H1 (cell line): ENCODE measurements at regions not wholly inside any gene's neighbourhood (a gene's known extent, or its start where the extent isn't known, plus 50 kb on each side); places are given as distances from the start of the nearest gene placed in this dataset.

ENCODE experiments used
- CTCF ChIA-PET: fragments of 300-600 bp; sonication (Branson Sonifier 250); formaldehyde crosslinking; loops from one replicate; lab custom pipeline; 2021; ENCODE audit not compliant: partially characterized antibody; lab: Charles Lee
- POLR2A ChIA-PET: fragments of 300-600 bp; sonication (Branson Sonifier 250); formaldehyde crosslinking; loops from one replicate; lab custom pipeline; 2021; ENCODE audit warnings: inconsistent platforms; ENCODE audit not compliant: partially characterized antibody; lab: Charles Lee
- DNase-seq, 2 experiments: peaks; one replicate each; pipeline versions ENCODE4 v3.0.0 to v3.0.0-alpha.2; 2010 to 2022; ENCODE audit warnings: low spot score in 2 of 2, low read depth in 1 of 2, mixed read lengths in 1 of 2
- FAIRE-seq: peaks from 2 replicates; lab custom pipeline; 2011; peaks lifted over from hg19 to GRCh38; lab: Jason Lieb, UNC
- H2AFZ ChIP-seq: 2 replicates; pipeline ENCODE4 v1.8.1; 2012; ENCODE audit warnings: low read length, inconsistent platforms
- H2AK5ac ChIP-seq: 2 replicates; pipeline ENCODE4 v1.6.1; 2013; ENCODE audit warnings: low read depth, low read length
- H2BK120ac ChIP-seq: replicated peaks from 2 replicates; pipeline ENCODE3; 2013; ENCODE audit warnings: low read depth, low read length, inconsistent platforms
- H2BK12ac ChIP-seq: 2 replicates; pipeline ENCODE4 v1.6.1; 2013; ENCODE audit warnings: low read depth, low read length
- H2BK15ac ChIP-seq: 2 replicates; pipeline ENCODE4 v1.6.1; 2013; ENCODE audit warnings: low read length
- H2BK20ac ChIP-seq: 2 replicates; pipeline ENCODE4 v1.6.1; 2013; ENCODE audit warnings: low read length
- H2BK5ac ChIP-seq: 2 replicates; pipeline ENCODE4 v1.6.1; 2013; ENCODE audit warnings: low read depth, low read length
- H3K14ac ChIP-seq: 2 replicates; pipeline ENCODE4 v1.6.1; 2013; ENCODE audit warnings: inconsistent platforms; ENCODE audit not compliant: insufficient read length
- H3K18ac ChIP-seq: 2 replicates; pipeline ENCODE4 v1.6.1; 2013; ENCODE audit warnings: low read length; ENCODE audit errors: extremely low read depth
- H3K23ac ChIP-seq: 2 replicates; pipeline ENCODE4 v1.6.1; 2013; ENCODE audit warnings: inconsistent platforms; ENCODE audit not compliant: insufficient read length
- H3K23me2 ChIP-seq: 2 replicates; pipeline ENCODE4 v1.6.1; 2013; ENCODE audit warnings: low read depth, low read length
- H3K27ac ChIP-seq: 2 replicates; pipeline ENCODE4 v1.6.1; 2011; ENCODE audit warnings: low read depth, low read length, inconsistent platforms
- H3K27me3 ChIP-seq, 4 experiments: replicated peaks in 1 of 4; 1 replicate in 1 of 4; 2 replicates in 3 of 4; pipeline versions ENCODE4 v1.6.1 to v1.8.1; 2011 to 2013; ENCODE audit warnings: low read length in 3 of 4, mild to moderate bottlenecking in 3 of 4, inconsistent platforms in 2 of 4, mixed read lengths in 2 of 4, moderate library complexity in 1 of 4; ENCODE audit not compliant: control insufficient read depth in 3 of 4, insufficient read depth in 3 of 4; ENCODE audit errors: extremely low read depth in 1 of 4
- H3K36me3 ChIP-seq, 4 experiments: 2 replicates each; pipeline versions ENCODE4 v1.6.1 to v1.8.1; 2011 to 2013; ENCODE audit warnings: mild to moderate bottlenecking in 4 of 4, low read length in 3 of 4, moderate library complexity in 2 of 4, control low read depth in 1 of 4, inconsistent platforms in 1 of 4; ENCODE audit not compliant: insufficient read depth in 4 of 4, control insufficient read depth in 2 of 4
- H3K4ac ChIP-seq: replicated peaks from 2 replicates; pipeline ENCODE3; 2013; ENCODE audit warnings: low read length, low read depth, mixed read lengths, inconsistent platforms; ENCODE audit not compliant: insufficient read length
- H3K4me1 ChIP-seq, 4 experiments: replicated peaks in 1 of 4; 1 replicate in 1 of 4; 2 replicates in 3 of 4; pipeline versions ENCODE4 v1.6.1 to v1.8.1; 2011 to 2013; ENCODE audit warnings: low read length in 3 of 4, inconsistent platforms in 2 of 4, mixed read lengths in 1 of 4; ENCODE audit not compliant: insufficient read depth in 4 of 4, control insufficient read depth in 3 of 4
- H3K4me2 ChIP-seq, 2 experiments: 2 replicates each; pipeline versions ENCODE4 v1.6.1 to v1.8.1; 2011 to 2013; ENCODE audit warnings: low read depth in 2 of 2, low read length in 2 of 2, control low read depth in 1 of 2, inconsistent platforms in 1 of 2, mild to moderate bottlenecking in 1 of 2; ENCODE audit not compliant: insufficient read depth in 1 of 2
- H3K4me3 ChIP-seq, 4 experiments: fragments of 200-600, 300-600 bp in 1 of 4; sonication (generic), shearing (Covaris generic), sonication (Bioruptor Twin) in 1 of 4; 2 replicates each; pipeline versions ENCODE4 v1.5.1 to v1.8.1; 2011 to 2016; ENCODE audit warnings: low read length in 4 of 4, low read depth in 3 of 4, control low read depth in 2 of 4, inconsistent platforms in 2 of 4, mild to moderate bottlenecking in 2 of 4, mixed read lengths in 1 of 4, moderate library complexity in 1 of 4; ENCODE audit not compliant: insufficient read depth in 2 of 4; ENCODE audit errors: extremely low read depth in 1 of 4
- H3K56ac ChIP-seq: replicated peaks from 2 replicates; pipeline ENCODE3; 2013; ENCODE audit warnings: low read depth, mild to moderate bottlenecking, mixed read lengths, low read length, inconsistent platforms; ENCODE audit not compliant: insufficient read length
- H3K79me1 ChIP-seq: 2 replicates; pipeline ENCODE4 v1.6.1; 2013; ENCODE audit warnings: low read depth, low read length, control low read depth
- H3K79me2 ChIP-seq, 2 experiments: 2 replicates each; pipeline versions ENCODE4 v1.6.1 to v1.8.1; 2012 to 2013; ENCODE audit warnings: low read length in 2 of 2, mild to moderate bottlenecking in 2 of 2, inconsistent platforms in 1 of 2; ENCODE audit not compliant: insufficient read depth in 2 of 2, control insufficient read depth in 1 of 2
- H3K9ac ChIP-seq, 4 experiments: replicated peaks in 1 of 4; 1 replicate in 1 of 4; 2 replicates in 3 of 4; pipeline versions ENCODE4 v1.6.1 to v1.8.1; 2011 to 2013; ENCODE audit warnings: low read depth in 3 of 4, low read length in 3 of 4, control low read depth in 2 of 4, mild to moderate bottlenecking in 2 of 4, moderate library complexity in 2 of 4, inconsistent platforms in 1 of 4; ENCODE audit errors: extremely low read depth in 1 of 4
- H3K9me3 ChIP-seq, 2 experiments: 2 replicates each; pipeline versions ENCODE4 v1.6.1 to v1.8.1; 2012 to 2013; ENCODE audit warnings: mild to moderate bottlenecking in 2 of 2, moderate library complexity in 2 of 2, control low read depth in 1 of 2, inconsistent platforms in 1 of 2, low read depth in 1 of 2, low read length in 1 of 2, mixed read lengths in 1 of 2; ENCODE audit not compliant: insufficient read depth in 2 of 2
- H4K20me1 ChIP-seq, 2 experiments: replicated peaks in 1 of 2; 2 replicates each; pipeline versions ENCODE3 to v1.8.1; 2011 to 2013; ENCODE audit warnings: inconsistent platforms in 2 of 2, low read length in 2 of 2, mild to moderate bottlenecking in 1 of 2; ENCODE audit not compliant: insufficient read depth in 2 of 2, control insufficient read depth in 1 of 2
- H4K5ac ChIP-seq: 2 replicates; pipeline ENCODE4 v1.6.1; 2013; ENCODE audit warnings: low read length, low read depth, mixed read lengths, inconsistent platforms; ENCODE audit not compliant: insufficient read length
- H4K8ac ChIP-seq: 2 replicates; pipeline ENCODE4 v1.8.0; 2013; ENCODE audit warnings: mild to moderate bottlenecking, moderate library complexity, low read length, inconsistent platforms; ENCODE audit not compliant: insufficient read depth; ENCODE audit errors: extremely low read depth
- H4K91ac ChIP-seq: replicated peaks from 2 replicates; pipeline ENCODE3; 2013; ENCODE audit warnings: low read length, mixed read lengths, inconsistent platforms; ENCODE audit not compliant: insufficient read length
- CTBP2 ChIP-seq: IDR thresholded peaks from 2 replicates; pipeline ENCODE4 v1.7.0; 2011; ENCODE audit warnings: borderline replicate concordance, mild to moderate bottlenecking, moderate library complexity, mixed read lengths, low read length; ENCODE audit not compliant: insufficient read depth, insufficient read length
- HDAC6 ChIP-seq: IDR thresholded peaks from one replicate; pipeline ENCODE4 v1.7.1; 2012; ENCODE audit warnings: low read depth, mild to moderate bottlenecking, inconsistent platforms, low read length, moderate library complexity
- JUND ChIP-seq: IDR thresholded peaks from 2 replicates; pipeline ENCODE4 v1.6.1; 2011; ENCODE audit warnings: mild to moderate bottlenecking, improper control_type of control experiment, low read length
- MAFK ChIP-seq: IDR thresholded peaks from 2 replicates; pipeline ENCODE4 v1.6.1; 2012; ENCODE audit warnings: low read depth, mild to moderate bottlenecking, improper control_type of control experiment, low read length
- NANOG ChIP-seq: IDR thresholded peaks from 2 replicates; pipeline ENCODE4 v1.6.1; 2011; ENCODE audit warnings: low read length, low read depth, mild to moderate bottlenecking, inconsistent platforms; ENCODE audit not compliant: insufficient read depth, poor library complexity, severe bottlenecking
- RBBP5 ChIP-seq: IDR thresholded peaks from 2 replicates; pipeline ENCODE4 v1.7.1; 2012; ENCODE audit warnings: low read depth, mild to moderate bottlenecking, inconsistent platforms, low read length, moderate library complexity, borderline replicate concordance
- RFX5 ChIP-seq: IDR thresholded peaks from 2 replicates; pipeline ENCODE4 v1.6.1; 2011; ENCODE audit warnings: low read depth, low read length, improper control_type of control experiment, borderline replicate concordance
- RNF2 ChIP-seq: fragments of 200-900, 300-1000 bp; sonication (generic); IDR thresholded peaks from 2 replicates; pipeline ENCODE4 v1.7.1; 2016; ENCODE audit warnings: borderline replicate concordance, low read depth, mild to moderate bottlenecking, antibody characterized with exemption, low read length; ENCODE audit not compliant: poor library complexity, severe bottlenecking; ENCODE audit errors: missing control alignments
- SIX5 ChIP-seq: IDR thresholded peaks from 2 replicates; pipeline ENCODE4 v1.6.1; 2011; ENCODE audit warnings: mild to moderate bottlenecking, low read depth, low read length
- TBP ChIP-seq: IDR thresholded peaks from 2 replicates; pipeline ENCODE4 v1.6.1; 2011; ENCODE audit warnings: low read depth, low read length, improper control_type of control experiment
- TEAD4 ChIP-seq: IDR thresholded peaks from 2 replicates; pipeline ENCODE4 v1.6.1; 2012; ENCODE audit warnings: low read depth, low read length, inconsistent platforms, mixed read lengths
- WGBS, 2 experiments: shearing (Covaris generic) in 1 of 2; methylation state at CpG; one replicate each; pipeline versions ENCODE4 v1.1.6 to v1.1.7; 2013 to 2015; ENCODE audit warnings: low lambda C conversion rate in 2 of 2, mixed read lengths in 2 of 2, inconsistent platforms in 1 of 2, low coverage in 1 of 2, missing lambda C conversion rate in 1 of 2; ENCODE audit not compliant: insufficient replicate concordance in 2 of 2, insufficient coverage in 1 of 2, insufficient read length in 1 of 2; ENCODE audit errors: extremely low coverage in 1 of 2, missing lambda C conversion rate in 1 of 2; 5-methylcytosine and 5-hydroxymethylcytosine counted together
- TF ChIP-seq, protein P1 (sequence below): IDR thresholded peaks from 2 replicates; pipeline ENCODE4 v1.6.1; 2012; ENCODE audit warnings: inconsistent platforms

DNA sequence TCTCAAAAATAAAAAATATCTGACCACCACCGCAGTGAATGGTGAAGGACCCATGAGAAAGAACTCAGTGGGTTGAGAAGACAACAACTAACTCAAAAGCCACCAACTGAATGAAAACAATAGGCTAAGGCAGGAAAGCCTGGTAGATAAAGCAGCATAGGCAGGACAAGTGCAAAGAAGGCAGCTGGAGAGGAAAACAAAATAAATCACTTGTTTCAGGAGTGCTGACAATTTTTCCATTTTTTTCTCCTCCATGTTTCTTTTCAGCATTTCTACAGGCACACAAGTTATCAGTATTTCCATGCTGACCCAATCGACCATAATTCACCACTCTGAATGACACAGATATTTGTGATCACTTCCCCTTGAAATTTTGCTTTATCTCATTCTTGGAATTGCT, 597.8 kb downstream of the LIG4 start:
- Histone ChIP-seq H3K27me3 (no peaks in the 10 kb centered on the region), H4K5ac (no peak overlapping the region), H3K23ac (no peak overlapping the region), H3K56ac (no peak overlapping the region), H3K27ac (no peak overlapping the region), H2BK20ac (no peak overlapping the region), H3K9me3 (no peaks in the 10 kb centered on the region), H2BK15ac (no peak overlapping the region), H3K4me2 (no peak overlapping the region), H4K20me1 (no peaks in the 10 kb centered on the region), H3K79me2 (no peaks in the 10 kb centered on the region), H4K91ac (no peak overlapping the region), H3K14ac (no peak overlapping the region), H3K18ac (no peak overlapping the region), H3K79me1 (no peaks in the 10 kb centered on the region), H3K4me1 (no peaks in the 10 kb centered on the region), H2AFZ (no peak overlapping the region), H2BK5ac (no peak overlapping the region), H4K8ac (no peak overlapping the region), H3K36me3 (no peaks in the 10 kb centered on the region), H3K23me2 (no peaks in the 10 kb centered on the region), H3K9ac (no peak overlapping the region), H2BK120ac (no peak overlapping the region), H2AK5ac (no peak overlapping the region), H2BK12ac (no peak overlapping the region), H3K4me3 (no peak overlapping the region), H3K4ac (no peak overlapping the region)
- ChIA-PET CTCF (no interaction called here), POLR2A (no interaction called here)
- no peak for DNase-seq
- no peak for FAIRE-seq
- WGBS, 2 experiments: 98% methylated on average over 2 of the region's 2 CpGs; no CpG with 5 or more reads in 1 of the 2 experiments
- TF ChIP-seq HDAC6: no peak
- TF ChIP-seq RNF2: no peak
- TF ChIP-seq RBBP5: no peak
- no peak for TF ChIP-seq NANOG
- no peak for TF ChIP-seq TEAD4
- no peak for TF ChIP-seq SIX5
- TF ChIP-seq MAFK: no peak
- TF ChIP-seq CTBP2: no peak
- no peak for TF ChIP-seq JUND
- TF ChIP-seq, protein P1, sequence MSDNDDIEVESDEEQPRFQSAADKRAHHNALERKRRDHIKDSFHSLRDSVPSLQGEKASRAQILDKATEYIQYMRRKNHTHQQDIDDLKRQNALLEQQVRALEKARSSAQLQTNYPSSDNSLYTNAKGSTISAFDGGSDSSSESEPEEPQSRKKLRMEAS: no peak
- no peak for TF ChIP-seq RFX5
- no peak for TF ChIP-seq TBP
